ENCODE measurements at regions not wholly inside any gene's neighbourhood (a gene's known extent, or its start where the extent isn't known, plus 50 kb on each side); places are given as distances from the start of the nearest gene placed in this dataset.

DNA sequence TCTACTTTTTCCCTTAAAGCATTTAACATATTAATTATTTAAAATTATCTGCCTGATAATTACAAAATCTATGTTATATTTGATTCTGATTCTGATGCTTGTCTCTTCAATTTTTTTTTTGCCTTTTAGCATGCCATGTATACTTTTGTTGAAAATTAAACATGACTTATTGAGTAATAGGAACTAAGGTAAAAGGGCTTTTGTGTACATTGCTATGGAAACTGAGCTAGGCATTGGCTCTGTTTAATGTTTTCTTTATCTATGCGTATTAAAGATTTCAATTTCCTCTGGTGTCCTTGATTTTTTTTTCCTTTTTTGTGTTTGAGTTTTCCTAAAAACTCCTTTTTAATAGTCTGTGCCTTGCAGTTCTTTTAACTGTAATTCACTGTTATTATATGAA, 805.2 kb downstream of the DHX35 start:
- Mint-ChIP-seq H3K4me1 (peaks cover 5% of the 10 kb centered on the region), H3K4me3 (no peak overlapping the region), H3K36me3 (peaks cover 3% of the 10 kb centered on the region; the same call in 1 of the 2 replicates), H3K27ac (no peak overlapping the region), H3K27me3 (ENCODE audit: low read depth) (no peaks in the 10 kb centered on the region), H3K9me3 (peaks cover 26% of the 10 kb centered on the region; the same call in 1 of the 2 replicates)
- ChIA-PET CTCF (no interaction called here), POLR2A (no interaction called here)
- DNase-seq (ENCODE audit: low spot score) (no peak), ATAC-seq (no peak)
- TF ChIP-seq ZNF281 (CRISPR knock-in tag; IDR thresholded peaks at IDR 0.05) (no peak), ESRRA (CRISPR knock-in tag; IDR thresholded peaks at IDR 0.05; ENCODE audit: borderline replicate concordance) (no peak), NFATC4 (CRISPR knock-in tag; IDR thresholded peaks at IDR 0.05) (no peak), PRRX2 (CRISPR knock-in tag; IDR thresholded peaks at IDR 0.05) (no peak), ZNF219 (CRISPR knock-in tag; IDR thresholded peaks at IDR 0.05; ENCODE audit: borderline replicate concordance) (no peak), ZNF423 (CRISPR knock-in tag; IDR thresholded peaks at IDR 0.05) (no peak), ZNF263 (CRISPR knock-in tag; IDR thresholded peaks at IDR 0.05; ENCODE audit: low read depth) (no peak), ZNF317 (CRISPR knock-in tag; IDR thresholded peaks at IDR 0.05; ENCODE audit: borderline replicate concordance, low read depth) (no peak)
- TF ChIP-seq, protein P1, sequence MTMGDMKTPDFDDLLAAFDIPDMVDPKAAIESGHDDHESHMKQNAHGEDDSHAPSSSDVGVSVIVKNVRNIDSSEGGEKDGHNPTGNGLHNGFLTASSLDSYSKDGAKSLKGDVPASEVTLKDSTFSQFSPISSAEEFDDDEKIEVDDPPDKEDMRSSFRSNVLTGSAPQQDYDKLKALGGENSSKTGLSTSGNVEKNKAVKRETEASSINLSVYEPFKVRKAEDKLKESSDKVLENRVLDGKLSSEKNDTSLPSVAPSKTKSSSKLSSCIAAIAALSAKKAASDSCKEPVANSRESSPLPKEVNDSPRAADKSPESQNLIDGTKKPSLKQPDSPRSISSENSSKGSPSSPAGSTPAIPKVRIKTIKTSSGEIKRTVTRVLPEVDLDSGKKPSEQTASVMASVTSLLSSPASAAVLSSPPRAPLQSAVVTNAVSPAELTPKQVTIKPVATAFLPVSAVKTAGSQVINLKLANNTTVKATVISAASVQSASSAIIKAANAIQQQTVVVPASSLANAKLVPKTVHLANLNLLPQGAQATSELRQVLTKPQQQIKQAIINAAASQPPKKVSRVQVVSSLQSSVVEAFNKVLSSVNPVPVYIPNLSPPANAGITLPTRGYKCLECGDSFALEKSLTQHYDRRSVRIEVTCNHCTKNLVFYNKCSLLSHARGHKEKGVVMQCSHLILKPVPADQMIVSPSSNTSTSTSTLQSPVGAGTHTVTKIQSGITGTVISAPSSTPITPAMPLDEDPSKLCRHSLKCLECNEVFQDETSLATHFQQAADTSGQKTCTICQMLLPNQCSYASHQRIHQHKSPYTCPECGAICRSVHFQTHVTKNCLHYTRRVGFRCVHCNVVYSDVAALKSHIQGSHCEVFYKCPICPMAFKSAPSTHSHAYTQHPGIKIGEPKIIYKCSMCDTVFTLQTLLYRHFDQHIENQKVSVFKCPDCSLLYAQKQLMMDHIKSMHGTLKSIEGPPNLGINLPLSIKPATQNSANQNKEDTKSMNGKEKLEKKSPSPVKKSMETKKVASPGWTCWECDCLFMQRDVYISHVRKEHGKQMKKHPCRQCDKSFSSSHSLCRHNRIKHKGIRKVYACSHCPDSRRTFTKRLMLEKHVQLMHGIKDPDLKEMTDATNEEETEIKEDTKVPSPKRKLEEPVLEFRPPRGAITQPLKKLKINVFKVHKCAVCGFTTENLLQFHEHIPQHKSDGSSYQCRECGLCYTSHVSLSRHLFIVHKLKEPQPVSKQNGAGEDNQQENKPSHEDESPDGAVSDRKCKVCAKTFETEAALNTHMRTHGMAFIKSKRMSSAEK (CRISPR knock-in tag; IDR thresholded peaks at IDR 0.05; ENCODE audit: borderline replicate concordance) = no peak

- ChIA-PET CTCF (no interaction called here), POLR2A (no interaction called here)
- peaks cover 3% of the 10 kb centered on the region; the same call in 1 of the 2 replicates for H3K36me3 Mint-ChIP-seq
- no peak overlapping the region for H3K4me3 Mint-ChIP-seq
- no peak for ATAC-seq
- H3K4me1 Mint-ChIP-seq = peaks cover 5% of the 10 kb centered on the region
- H3K9me3 Mint-ChIP-seq = peaks cover 26% of the 10 kb centered on the region; the same call in 1 of the 2 replicates
- no peak for TF ChIP-seq FOXP1 (CRISPR knock-in tag; IDR thresholded peaks at IDR 0.05; ENCODE audit: borderline replicate concordance)
- no peak for TF ChIP-seq IRF1 (CRISPR knock-in tag; IDR thresholded peaks at IDR 0.05)
- no peak for TF ChIP-seq PREB (CRISPR knock-in tag; IDR thresholded peaks at IDR 0.05; ENCODE audit: borderline replicate concordance)
- no peak for TF ChIP-seq KAT7 (CRISPR knock-in tag; IDR thresholded peaks at IDR 0.05; ENCODE audit: borderline replicate concordance)
- TF ChIP-seq, protein P2, sequence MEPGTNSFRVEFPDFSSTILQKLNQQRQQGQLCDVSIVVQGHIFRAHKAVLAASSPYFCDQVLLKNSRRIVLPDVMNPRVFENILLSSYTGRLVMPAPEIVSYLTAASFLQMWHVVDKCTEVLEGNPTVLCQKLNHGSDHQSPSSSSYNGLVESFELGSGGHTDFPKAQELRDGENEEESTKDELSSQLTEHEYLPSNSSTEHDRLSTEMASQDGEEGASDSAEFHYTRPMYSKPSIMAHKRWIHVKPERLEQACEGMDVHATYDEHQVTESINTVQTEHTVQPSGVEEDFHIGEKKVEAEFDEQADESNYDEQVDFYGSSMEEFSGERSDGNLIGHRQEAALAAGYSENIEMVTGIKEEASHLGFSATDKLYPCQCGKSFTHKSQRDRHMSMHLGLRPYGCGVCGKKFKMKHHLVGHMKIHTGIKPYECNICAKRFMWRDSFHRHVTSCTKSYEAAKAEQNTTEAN (CRISPR knock-in tag; IDR thresholded peaks at IDR 0.05) = no peak
- no peak for TF ChIP-seq JUN (CRISPR knock-in tag; IDR thresholded peaks at IDR 0.05)
- TF ChIP-seq, protein P1 (CRISPR knock-in tag; IDR thresholded peaks at IDR 0.05; ENCODE audit: borderline replicate concordance) = no peak
- no peak for TF ChIP-seq TP53 (CRISPR knock-in tag; IDR thresholded peaks at IDR 0.05)
- no peak for TF ChIP-seq ZNF416 (CRISPR knock-in tag; IDR thresholded peaks at IDR 0.05)
- no peak for TF ChIP-seq ZNF317 (CRISPR knock-in tag; IDR thresholded peaks at IDR 0.05; ENCODE audit: borderline replicate concordance, low read depth)
- TF ChIP-seq SP1 (CRISPR knock-in tag; conservative IDR thresholded peaks at IDR 0.05) = no peak
- TF ChIP-seq ATF1 (CRISPR knock-in tag; IDR thresholded peaks at IDR 0.05) = no peak
- no peak for TF ChIP-seq NR3C1 (CRISPR knock-in tag; conservative IDR thresholded peaks at IDR 0.05; ENCODE audit: low read depth)
- no peak for TF ChIP-seq SMAD4 (CRISPR knock-in tag; IDR thresholded peaks at IDR 0.05)
- no peak overlapping the region for H3K27ac Mint-ChIP-seq
- no peaks in the 10 kb centered on the region for H3K27me3 Mint-ChIP-seq (ENCODE audit: low read depth)
- DNase-seq (ENCODE audit: low spot score) = no peak
Observed at GRCh38 chr20:39766333-39766732, 804.2 kb downstream of the DHX35 start.

Measured in WTC11 (cell line).